OCI-LY1 (cell line): ENCODE measurements at regions not wholly inside any gene's neighbourhood (a gene's known extent, or its start where the extent isn't known, plus 50 kb on each side); places are given as distances from the start of the nearest gene placed in this dataset.

Experiments used
- H2AFZ ChIP-seq: fragments of 200-600 bp; sonication (generic), shearing (Covaris generic); 2 replicates; pipeline ENCODE4 v1.6.0; 2014; ENCODE audit warnings: antibody characterized with exemption, mild to moderate bottlenecking, low read length
- H3F3A ChIP-seq: fragments of 200-600 bp; sonication (generic), shearing (Covaris generic); 2 replicates; pipeline ENCODE4 v1.6.0; 2014; ENCODE audit warnings: mild to moderate bottlenecking, antibody characterized with exemption, low read length, moderate library complexity; ENCODE audit not compliant: insufficient read depth
- H3K27ac ChIP-seq: fragments of 200-600 bp; sonication (generic); 2 replicates; pipeline ENCODE4 v1.5.1; 2014; ENCODE audit warnings: low read length, mixed run types, mild to moderate bottlenecking, low read depth; ENCODE audit not compliant: poor library complexity, severe bottlenecking
- H3K27me3 ChIP-seq: fragments of 200-600 bp; sonication (generic); 2 replicates; pipeline ENCODE4 v1.6.0; 2014; ENCODE audit warnings: antibody characterized with exemption, mild to moderate bottlenecking, low read length, moderate library complexity; ENCODE audit not compliant: insufficient read depth
- H3K36me3 ChIP-seq: fragments of 200-600 bp; sonication (generic); 2 replicates; pipeline ENCODE4 v1.6.1; 2014; ENCODE audit warnings: mild to moderate bottlenecking, antibody characterized with exemption, low read length, moderate library complexity, mixed read lengths; ENCODE audit not compliant: insufficient read depth
- H3K4me1 ChIP-seq: fragments of 200-600 bp; sonication (generic); 2 replicates; pipeline ENCODE4 v1.5.1; 2014; ENCODE audit warnings: mild to moderate bottlenecking, low read length, moderate library complexity; ENCODE audit not compliant: insufficient read depth, severe bottlenecking
- H3K4me2 ChIP-seq: fragments of 200-600 bp; sonication (generic), shearing (Covaris generic); 2 replicates; pipeline ENCODE4 v1.6.1; 2014; ENCODE audit warnings: low read length
- H3K4me3 ChIP-seq: fragments of 200-600 bp; sonication (generic); 2 replicates; pipeline ENCODE4 v1.5.1; 2014; ENCODE audit warnings: low read length, low read depth, mild to moderate bottlenecking, mixed read lengths; ENCODE audit not compliant: poor library complexity, severe bottlenecking
- H3K79me2 ChIP-seq: fragments of 200-600 bp; shearing (Covaris generic); 2 replicates; pipeline ENCODE4 v1.6.1; 2016; ENCODE audit warnings: mixed run types, low read length, mixed read lengths; ENCODE audit not compliant: insufficient read depth
- H3K9ac ChIP-seq: fragments of 200-600 bp; sonication (generic), shearing (Covaris generic); 2 replicates; pipeline ENCODE4 v1.6.1; 2014; ENCODE audit warnings: mild to moderate bottlenecking, low read length, mixed read lengths
- H3K9me2 ChIP-seq: fragments of 200-600 bp; sonication (generic), shearing (Covaris generic); 2 replicates; pipeline ENCODE4 v1.6.1; 2014; ENCODE audit warnings: low read depth, mild to moderate bottlenecking, low read length, mixed read lengths
- H3K9me3 ChIP-seq: fragments of 200-600 bp; shearing (Covaris generic); 2 replicates; pipeline ENCODE4 v1.6.1; 2014; ENCODE audit warnings: low read length, mixed read lengths
- H4K20me1 ChIP-seq: fragments of 200-600 bp; sonication (generic), shearing (Covaris generic); 2 replicates; pipeline ENCODE4 v1.6.0; 2016; ENCODE audit warnings: mild to moderate bottlenecking, low read length; ENCODE audit not compliant: insufficient read depth
- CTCF ChIP-seq: fragments of 200-600 bp; sonication (generic), shearing (Covaris generic); IDR thresholded peaks from 2 replicates; pipeline ENCODE4 v1.5.1; 2017; ENCODE audit warnings: mild to moderate bottlenecking, antibody characterized with exemption, low read length, moderate library complexity, mixed read lengths
- EZH2 ChIP-seq: fragments of 200-600 bp; sonication (generic), shearing (Covaris generic); IDR thresholded peaks from 2 replicates; pipeline ENCODE4 v1.8.0; 2017; ENCODE audit warnings: borderline replicate concordance, mixed run types, mild to moderate bottlenecking, antibody characterized with exemption, low read length, moderate library complexity, mixed read lengths

DNA sequence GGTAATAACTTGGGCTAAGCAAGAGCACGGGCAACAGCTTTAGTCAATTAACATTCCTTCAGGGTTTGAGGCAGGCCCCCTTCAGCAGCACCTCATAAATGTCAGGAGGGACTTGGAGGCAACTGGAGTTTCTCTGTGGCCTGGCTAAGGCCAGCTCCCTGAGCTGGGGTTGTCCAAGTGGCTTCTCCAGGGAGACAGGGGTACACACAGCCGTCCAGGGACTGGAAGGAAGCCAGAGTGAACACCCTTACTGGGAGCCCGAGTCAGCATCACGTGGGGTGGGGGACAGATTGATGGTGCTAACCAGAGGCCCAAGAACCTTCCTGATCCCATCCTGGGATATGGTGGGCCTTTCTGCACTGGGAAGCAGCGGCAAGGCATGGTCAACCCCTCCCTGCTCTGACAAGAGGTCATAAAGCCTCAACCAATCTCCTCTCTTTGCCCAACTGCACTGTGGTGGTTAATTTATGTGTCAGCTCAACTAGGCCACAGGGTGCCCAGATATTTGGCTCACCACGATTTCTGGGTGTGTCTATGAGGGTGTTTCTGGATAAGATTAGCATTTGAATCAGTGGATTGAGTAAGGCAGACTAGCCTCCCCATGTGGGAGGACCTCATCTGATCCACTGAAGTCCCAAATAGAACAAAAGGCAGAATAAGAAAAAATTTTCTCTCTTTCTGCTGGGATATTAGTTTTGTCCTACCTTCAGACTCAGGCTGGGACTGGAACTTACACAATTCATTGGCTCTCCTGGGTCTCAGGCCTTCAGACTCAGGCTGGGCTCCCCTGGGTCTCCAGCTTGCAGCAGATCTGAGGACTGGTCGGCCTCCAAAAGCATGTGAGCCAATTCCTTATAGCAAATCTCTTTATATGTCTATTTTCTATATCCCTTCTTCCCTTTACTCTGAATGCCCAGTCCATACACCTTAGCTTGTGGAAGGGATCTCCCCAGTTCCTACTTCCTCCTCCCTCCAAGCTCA lies 127.2 kb upstream of the LARP1 start:
- Histone ChIP-seq H3K79me2 (no peaks in the 10 kb centered on the region), H3K27ac (no peak overlapping the region), H3K9me2 (no peaks in the 10 kb centered on the region), H3K4me1 (no peaks in the 10 kb centered on the region), H3K36me3 (no peaks in the 10 kb centered on the region), H3K4me3 (no peak overlapping the region), H3K4me2 (no peak overlapping the region), H3K9me3 (no peaks in the 10 kb centered on the region), H3F3A (no peaks in the 10 kb centered on the region), H3K27me3 (no peaks in the 10 kb centered on the region), H2AFZ (no peak overlapping the region), H3K9ac (no peak overlapping the region), H4K20me1 (no peaks in the 10 kb centered on the region)
- TF ChIP-seq EZH2 (no peak), CTCF (no peak)

DNA sequence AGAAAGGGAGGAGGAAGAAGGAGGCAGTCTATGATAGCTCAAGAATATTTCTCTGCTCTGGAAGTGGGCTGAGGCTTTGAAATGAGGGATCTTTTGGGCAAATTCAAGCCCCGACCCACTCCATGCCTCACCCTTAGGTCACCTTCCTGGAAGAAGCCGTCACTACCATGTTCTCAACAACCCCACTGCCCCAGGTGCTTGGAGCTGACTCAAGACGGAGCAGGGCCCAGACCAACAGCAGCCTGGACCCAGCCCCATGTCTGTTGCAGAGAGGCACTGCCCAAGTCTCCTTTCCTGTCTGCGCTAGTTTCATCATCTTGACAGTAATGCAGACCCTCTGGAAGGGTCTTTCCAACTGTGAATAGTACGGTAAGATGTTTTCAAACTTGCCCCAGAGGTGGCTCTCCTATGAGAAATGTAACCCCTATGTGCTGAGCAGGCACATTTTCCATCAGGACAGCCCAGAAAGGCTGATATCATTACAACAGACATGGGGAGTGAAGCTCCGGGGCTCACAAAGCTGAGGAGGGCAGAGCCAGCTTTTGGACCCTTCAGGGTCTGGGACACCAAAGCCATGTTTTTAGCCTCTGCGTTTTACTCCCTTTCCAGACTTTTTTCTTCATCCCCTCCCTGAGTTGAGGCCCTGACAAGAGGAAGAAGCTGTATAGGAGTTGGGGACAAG lies 128.2 kb upstream of the LARP1 start:
- no peak for TF ChIP-seq EZH2
- no peak for TF ChIP-seq CTCF
- Histone ChIP-seq H3K27ac (no peak overlapping the region), H3F3A (no peaks in the 10 kb centered on the region), H3K9me3 (no peaks in the 10 kb centered on the region), H4K20me1 (no peaks in the 10 kb centered on the region), H2AFZ (no peak overlapping the region), H3K4me3 (no peak overlapping the region), H3K27me3 (no peaks in the 10 kb centered on the region), H3K9me2 (no peaks in the 10 kb centered on the region), H3K36me3 (no peaks in the 10 kb centered on the region), H3K79me2 (no peaks in the 10 kb centered on the region), H3K9ac (no peak overlapping the region), H3K4me2 (no peak overlapping the region), H3K4me1 (no peaks in the 10 kb centered on the region)

GRCh38 chr5:154625031-154625430 lies 130.1 kb upstream of the LARP1 start:
- Histone ChIP-seq H3K4me1 (no peaks in the 10 kb centered on the region), H3K4me3 (no peak overlapping the region), H3K9ac (no peak overlapping the region), H3K27me3 (no peaks in the 10 kb centered on the region), H3K36me3 (no peaks in the 10 kb centered on the region), H3F3A (no peaks in the 10 kb centered on the region), H3K9me2 (no peaks in the 10 kb centered on the region), H3K4me2 (no peak overlapping the region), H2AFZ (no peak overlapping the region), H3K27ac (no peak overlapping the region), H3K9me3 (no peaks in the 10 kb centered on the region), H4K20me1 (no peaks in the 10 kb centered on the region), H3K79me2 (no peaks in the 10 kb centered on the region)
- TF ChIP-seq EZH2: no peak
- TF ChIP-seq CTCF: no peak
